ENCODE measurements at regions not wholly inside any gene's neighbourhood (a gene's known extent, or its start where the extent isn't known, plus 50 kb on each side); places are given as distances from the start of the nearest gene placed in this dataset.
"Not testable (repeated sequence)": the region's sequence is repeated elsewhere in the genome, so short reads cannot be mapped to it uniquely, and the experiment has no call there.

- no peak overlapping the region for H3K4me3 ChIP-seq (ENCODE audit: low read length in 2 of 2)
- no peak overlapping the region for H3K27ac ChIP-seq (ENCODE audit: low read depth in 2 of 2, low read length in 2 of 2)
- no peaks in the 10 kb centered on the region for H3K27me3 ChIP-seq (ENCODE audit: control insufficient read depth in 2 of 2, insufficient read depth in 2 of 2, low read length in 2 of 2)
- H3K4me1 ChIP-seq (ENCODE audit: control insufficient read depth in 2 of 2, insufficient read depth in 2 of 2, low read length in 2 of 2), result no peaks in the 10 kb centered on the region
- H3K9me3 ChIP-seq (ENCODE audit: control insufficient read depth in 2 of 2, low read length in 2 of 2), result no peaks in the 10 kb centered on the region
- no peaks in the 10 kb centered on the region for H3K36me3 ChIP-seq (ENCODE audit: control insufficient read depth in 2 of 2, insufficient read depth in 2 of 2, low read length in 2 of 2)
- H3K9ac ChIP-seq (ENCODE audit: low read depth in 1 of 2, low read length in 2 of 2), result no peak overlapping the region
Observed at GRCh38 chr7:142454862-142455261, 197.0 kb upstream of the PRSS58 start.

DNA sequence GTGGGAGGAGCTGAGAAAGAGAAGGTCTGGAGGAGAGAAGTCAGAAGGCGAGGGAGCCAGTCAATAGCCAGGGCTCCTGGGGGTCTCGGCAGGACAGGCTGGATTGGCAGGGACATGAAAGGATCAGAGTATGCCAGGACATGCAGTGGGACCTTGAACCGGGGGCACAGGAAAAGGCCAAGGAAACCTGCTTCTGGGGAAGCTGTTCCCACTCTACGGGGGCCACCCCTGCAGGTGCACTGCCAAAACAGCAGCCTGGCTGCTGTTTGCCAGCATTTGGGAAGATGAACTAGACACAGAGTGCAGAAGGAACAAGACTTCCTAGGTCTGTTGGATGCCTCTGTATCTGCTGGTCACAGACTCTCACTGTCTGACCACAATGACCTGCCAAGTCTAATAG, 194.9 kb upstream of the PRSS58 start:
- Histone ChIP-seq H3K4me1 (ENCODE audit: control insufficient read depth in 2 of 2, insufficient read depth in 2 of 2, low read length in 2 of 2) (no peaks in the 10 kb centered on the region), H3K9me3 (ENCODE audit: control insufficient read depth in 2 of 2, low read length in 2 of 2) (no peaks in the 10 kb centered on the region), H3K27me3 (ENCODE audit: control insufficient read depth in 2 of 2, insufficient read depth in 2 of 2, low read length in 2 of 2) (no peaks in the 10 kb centered on the region), H3K4me3 (ENCODE audit: low read length in 2 of 2) (no peak overlapping the region), H3K36me3 (ENCODE audit: control insufficient read depth in 2 of 2, insufficient read depth in 2 of 2, low read length in 2 of 2) (no peaks in the 10 kb centered on the region), H3K27ac (ENCODE audit: low read depth in 2 of 2, low read length in 2 of 2) (no peak overlapping the region), H3K9ac (ENCODE audit: low read depth in 1 of 2, low read length in 2 of 2) (no peak overlapping the region)

DNA sequence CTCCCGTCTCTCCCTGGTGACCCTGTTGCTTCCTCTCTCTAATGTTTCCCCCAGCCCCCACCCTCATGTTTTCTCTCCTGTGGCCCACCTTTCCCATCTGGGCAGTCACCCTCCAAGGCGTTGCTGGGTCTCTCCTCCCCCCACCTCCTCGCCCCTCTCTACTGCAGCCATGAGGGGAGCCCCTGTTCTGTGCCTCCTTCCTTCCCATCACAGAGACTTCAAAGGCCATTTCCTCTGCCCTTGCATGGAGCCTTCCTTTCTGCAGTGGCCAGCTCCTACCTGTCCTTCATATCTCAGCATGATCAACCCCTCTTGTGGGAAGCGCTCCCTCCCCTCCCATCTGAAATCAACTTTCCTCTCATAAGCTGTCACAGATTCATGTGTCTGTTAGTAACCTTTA, 194.0 kb upstream of the PRSS58 start:
- Histone ChIP-seq H3K9me3 (ENCODE audit: control insufficient read depth in 2 of 2, low read length in 2 of 2) (no peaks in the 10 kb centered on the region), H3K27ac (ENCODE audit: low read depth in 2 of 2, low read length in 2 of 2) (no peak overlapping the region), H3K4me1 (ENCODE audit: control insufficient read depth in 2 of 2, insufficient read depth in 2 of 2, low read length in 2 of 2) (no peaks in the 10 kb centered on the region), H3K36me3 (ENCODE audit: control insufficient read depth in 2 of 2, insufficient read depth in 2 of 2, low read length in 2 of 2) (no peaks in the 10 kb centered on the region), H3K4me3 (ENCODE audit: low read length in 2 of 2) (no peak overlapping the region), H3K27me3 (ENCODE audit: control insufficient read depth in 2 of 2, insufficient read depth in 2 of 2, low read length in 2 of 2) (no peaks in the 10 kb centered on the region), H3K9ac (ENCODE audit: low read depth in 1 of 2, low read length in 2 of 2) (no peak overlapping the region)

GRCh38 chr7:142451296-142451695, 193.4 kb upstream of the PRSS58 start:
- Histone ChIP-seq H3K4me1 (ENCODE audit: control insufficient read depth in 2 of 2, insufficient read depth in 2 of 2, low read length in 2 of 2) (no peaks in the 10 kb centered on the region), H3K4me3 (ENCODE audit: low read length in 2 of 2) (no peak overlapping the region), H3K9me3 (ENCODE audit: control insufficient read depth in 2 of 2, low read length in 2 of 2) (no peaks in the 10 kb centered on the region), H3K9ac (ENCODE audit: low read depth in 1 of 2, low read length in 2 of 2) (no peak overlapping the region), H3K27ac (ENCODE audit: low read depth in 2 of 2, low read length in 2 of 2) (no peak overlapping the region), H3K36me3 (ENCODE audit: control insufficient read depth in 2 of 2, insufficient read depth in 2 of 2, low read length in 2 of 2) (no peaks in the 10 kb centered on the region), H3K27me3 (ENCODE audit: control insufficient read depth in 2 of 2, insufficient read depth in 2 of 2, low read length in 2 of 2) (no peaks in the 10 kb centered on the region)

GRCh38 chr7:142450695-142451094, 192.8 kb upstream of the PRSS58 start:
- no peaks in the 10 kb centered on the region for H3K9me3 ChIP-seq (ENCODE audit: control insufficient read depth in 2 of 2, low read length in 2 of 2)
- H3K9ac ChIP-seq (ENCODE audit: low read depth in 1 of 2, low read length in 2 of 2), result no peak overlapping the region
- no peaks in the 10 kb centered on the region for H3K27me3 ChIP-seq (ENCODE audit: control insufficient read depth in 2 of 2, insufficient read depth in 2 of 2, low read length in 2 of 2)
- H3K36me3 ChIP-seq (ENCODE audit: control insufficient read depth in 2 of 2, insufficient read depth in 2 of 2, low read length in 2 of 2), result no peaks in the 10 kb centered on the region
- H3K27ac ChIP-seq (ENCODE audit: low read depth in 2 of 2, low read length in 2 of 2), result no peak overlapping the region
- no peak overlapping the region for H3K4me3 ChIP-seq (ENCODE audit: low read length in 2 of 2)
- no peaks in the 10 kb centered on the region for H3K4me1 ChIP-seq (ENCODE audit: control insufficient read depth in 2 of 2, insufficient read depth in 2 of 2, low read length in 2 of 2)

DNA sequence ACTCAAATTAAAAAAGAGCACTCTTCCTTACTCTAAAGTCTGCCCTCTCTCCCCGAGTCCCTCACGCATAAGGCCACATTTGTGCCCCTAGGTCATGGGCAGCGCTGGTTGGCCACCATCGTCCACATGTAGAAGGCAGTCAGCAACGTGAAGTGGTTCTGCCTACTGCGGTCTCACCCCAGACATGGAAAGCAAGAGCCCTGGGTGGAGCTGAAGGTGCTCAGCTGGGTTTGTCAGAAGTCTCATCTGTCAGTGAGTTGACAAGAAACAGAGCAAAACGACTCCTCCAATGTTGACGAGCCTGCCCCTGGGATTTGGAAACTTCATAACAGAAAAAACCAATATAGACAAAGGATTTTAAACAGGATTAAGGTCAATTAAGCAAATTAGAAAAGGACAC, 192.3 kb upstream of the PRSS58 start:
- H3K27me3 ChIP-seq (ENCODE audit: control insufficient read depth in 2 of 2, insufficient read depth in 2 of 2, low read length in 2 of 2), result no peaks in the 10 kb centered on the region
- no peaks in the 10 kb centered on the region for H3K9me3 ChIP-seq (ENCODE audit: control insufficient read depth in 2 of 2, low read length in 2 of 2)
- no peak overlapping the region for H3K4me3 ChIP-seq (ENCODE audit: low read length in 2 of 2)
- no peaks in the 10 kb centered on the region for H3K4me1 ChIP-seq (ENCODE audit: control insufficient read depth in 2 of 2, insufficient read depth in 2 of 2, low read length in 2 of 2)
- no peaks in the 10 kb centered on the region for H3K36me3 ChIP-seq (ENCODE audit: control insufficient read depth in 2 of 2, insufficient read depth in 2 of 2, low read length in 2 of 2)
- no peak overlapping the region for H3K9ac ChIP-seq (ENCODE audit: low read depth in 1 of 2, low read length in 2 of 2)
- H3K27ac ChIP-seq (ENCODE audit: low read depth in 2 of 2, low read length in 2 of 2), result no peak overlapping the region

DNA sequence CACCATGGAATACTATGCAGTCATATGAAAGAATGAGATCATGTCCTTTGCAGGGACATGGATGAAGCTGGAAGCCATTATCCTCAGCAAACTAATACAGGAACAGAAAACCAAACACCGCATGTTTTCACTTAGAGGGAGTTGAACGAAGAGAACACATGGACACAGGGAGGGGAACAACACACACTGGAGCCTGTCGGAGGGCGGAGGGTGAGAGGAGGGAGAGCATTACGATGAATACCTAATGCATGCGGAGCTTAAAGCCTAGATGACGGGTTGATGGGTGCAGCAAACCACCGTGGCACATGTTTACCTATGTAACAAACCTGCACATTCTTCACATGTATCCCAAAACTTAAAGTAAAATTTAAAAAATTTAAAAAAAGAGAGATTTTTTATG, 191.0 kb upstream of the PRSS58 start:
- H3K4me1 ChIP-seq (ENCODE audit: control insufficient read depth in 2 of 2, insufficient read depth in 2 of 2, low read length in 2 of 2); H3K9ac ChIP-seq (ENCODE audit: low read depth in 1 of 2, low read length in 2 of 2); H3K9me3 ChIP-seq (ENCODE audit: control insufficient read depth in 2 of 2, low read length in 2 of 2); H3K4me3 ChIP-seq (ENCODE audit: low read length in 2 of 2); H3K27me3 ChIP-seq (ENCODE audit: control insufficient read depth in 2 of 2, insufficient read depth in 2 of 2, low read length in 2 of 2); H3K36me3 ChIP-seq (ENCODE audit: control insufficient read depth in 2 of 2, insufficient read depth in 2 of 2, low read length in 2 of 2); H3K27ac ChIP-seq (ENCODE audit: low read depth in 2 of 2, low read length in 2 of 2): not testable (repeated sequence)

DNA sequence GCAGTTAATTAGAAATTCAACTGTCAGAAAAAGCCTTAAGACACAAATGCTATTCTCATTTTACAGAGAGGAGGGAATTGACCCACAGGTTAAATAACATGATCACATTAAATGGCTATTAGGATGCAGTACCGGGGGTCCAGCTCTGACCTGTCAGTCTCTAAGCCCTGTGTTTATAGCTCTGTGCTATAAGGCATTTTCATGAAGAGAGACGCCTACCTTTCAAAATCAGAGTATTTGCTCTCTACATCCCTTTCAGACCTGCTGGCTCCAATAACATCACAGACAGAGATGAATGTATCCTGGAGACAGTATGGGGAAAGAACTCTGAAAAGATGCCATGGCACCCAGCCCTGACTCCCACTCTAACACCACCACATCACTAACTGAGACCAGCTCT, 189.9 kb upstream of the PRSS58 start:
- Histone ChIP-seq H3K36me3 (ENCODE audit: control insufficient read depth in 2 of 2, insufficient read depth in 2 of 2, low read length in 2 of 2) (no peaks in the 10 kb centered on the region), H3K9me3 (ENCODE audit: control insufficient read depth in 2 of 2, low read length in 2 of 2) (no peaks in the 10 kb centered on the region), H3K27me3 (ENCODE audit: control insufficient read depth in 2 of 2, insufficient read depth in 2 of 2, low read length in 2 of 2) (no peaks in the 10 kb centered on the region), H3K4me1 (ENCODE audit: control insufficient read depth in 2 of 2, insufficient read depth in 2 of 2, low read length in 2 of 2) (no peaks in the 10 kb centered on the region), H3K9ac (ENCODE audit: low read depth in 1 of 2, low read length in 2 of 2) (no peak overlapping the region), H3K27ac (ENCODE audit: low read depth in 2 of 2, low read length in 2 of 2) (no peak overlapping the region), H3K4me3 (ENCODE audit: low read length in 2 of 2) (no peak overlapping the region)

DNA sequence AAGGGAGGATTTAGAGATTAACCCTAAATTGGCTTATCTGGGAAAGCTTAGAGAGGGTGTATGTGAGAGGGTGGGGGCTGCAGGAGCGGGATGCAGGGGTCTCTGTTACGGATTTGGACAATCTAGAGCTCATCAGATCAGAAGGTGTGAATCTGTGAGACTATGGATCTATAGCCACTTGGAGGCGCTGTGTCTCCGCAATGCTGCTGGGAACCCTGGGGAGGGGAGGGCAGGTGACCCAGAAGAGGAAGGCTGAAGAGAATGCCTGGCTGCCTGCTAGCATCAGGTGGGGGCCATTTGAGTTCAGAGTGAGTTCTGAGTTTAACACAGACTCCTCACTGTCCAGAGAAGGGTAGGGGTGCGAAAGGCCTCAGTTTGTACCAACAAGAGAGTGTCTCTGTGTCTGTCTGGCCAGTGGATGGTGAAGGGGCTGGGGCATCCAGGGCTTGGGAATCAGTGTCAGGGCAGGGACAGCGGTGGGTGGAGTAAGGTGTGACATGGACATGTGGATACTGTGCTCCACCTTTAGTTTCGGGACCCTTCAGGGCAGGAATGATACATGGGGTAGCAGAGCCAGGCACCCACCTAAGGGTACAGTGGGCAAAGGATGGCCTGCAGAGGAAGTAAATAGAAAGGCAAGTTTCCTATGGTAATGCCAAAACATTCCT, 187.3 kb upstream of the PRSS58 start:
- no peak overlapping the region for H3K9ac ChIP-seq (ENCODE audit: low read depth in 1 of 2, low read length in 2 of 2)
- H3K4me1 ChIP-seq (ENCODE audit: control insufficient read depth in 2 of 2, insufficient read depth in 2 of 2, low read length in 2 of 2), result no peaks in the 10 kb centered on the region
- no peaks in the 10 kb centered on the region for H3K9me3 ChIP-seq (ENCODE audit: control insufficient read depth in 2 of 2, low read length in 2 of 2)
- H3K27ac ChIP-seq (ENCODE audit: low read depth in 2 of 2, low read length in 2 of 2), result no peak overlapping the region
- H3K27me3 ChIP-seq (ENCODE audit: control insufficient read depth in 2 of 2, insufficient read depth in 2 of 2, low read length in 2 of 2), result no peaks in the 10 kb centered on the region
- H3K36me3 ChIP-seq (ENCODE audit: control insufficient read depth in 2 of 2, insufficient read depth in 2 of 2, low read length in 2 of 2), result no peaks in the 10 kb centered on the region
- H3K4me3 ChIP-seq (ENCODE audit: low read length in 2 of 2), result no peak overlapping the region

- H3K27ac ChIP-seq (ENCODE audit: low read depth in 2 of 2, low read length in 2 of 2), result no peak overlapping the region
- H3K27me3 ChIP-seq (ENCODE audit: control insufficient read depth in 2 of 2, insufficient read depth in 2 of 2, low read length in 2 of 2), result no peaks in the 10 kb centered on the region
- H3K4me3 ChIP-seq (ENCODE audit: low read length in 2 of 2), result no peak overlapping the region
- no peaks in the 10 kb centered on the region for H3K36me3 ChIP-seq (ENCODE audit: control insufficient read depth in 2 of 2, insufficient read depth in 2 of 2, low read length in 2 of 2)
- H3K9ac ChIP-seq (ENCODE audit: low read depth in 1 of 2, low read length in 2 of 2), result no peak overlapping the region
- peaks cover 5 to 10% of the 10 kb centered on the region in 2 donors for H3K4me1 ChIP-seq (ENCODE audit: control insufficient read depth in 2 of 2, insufficient read depth in 2 of 2, low read length in 2 of 2)
- H3K9me3 ChIP-seq (ENCODE audit: control insufficient read depth in 2 of 2, low read length in 2 of 2), result no peaks in the 10 kb centered on the region
Observed at GRCh38 chr7:142443216-142444010, 185.6 kb upstream of the PRSS58 start.
